ENCODE measurements at regions not wholly inside any gene's neighbourhood (a gene's known extent, or its start where the extent isn't known, plus 50 kb on each side); places are given as distances from the start of the nearest gene placed in this dataset.

DNA sequence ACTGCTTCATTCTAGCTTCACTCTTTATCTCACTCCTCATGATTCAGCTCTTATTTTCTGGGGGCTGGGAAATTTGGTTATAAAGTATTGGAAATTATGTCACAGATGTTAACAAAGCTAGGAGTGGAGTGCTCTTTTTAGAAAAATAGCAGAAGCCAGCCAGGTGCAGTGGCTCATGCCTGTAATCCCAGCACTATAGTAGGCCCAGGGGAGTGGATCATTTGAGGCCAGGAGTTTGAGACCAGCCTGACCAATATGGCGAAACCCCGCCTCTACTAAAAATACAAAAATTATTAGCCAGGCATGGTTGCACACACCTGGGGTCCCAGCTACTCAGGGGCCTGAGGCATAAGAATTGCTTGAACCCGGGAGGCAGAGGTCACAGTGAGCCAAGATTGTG is 97.2 kb upstream of the GUCY1A1 start:
- H3K4me1 Mint-ChIP-seq (ENCODE audit: unreplicated experiment), result peaks cover 7% of the 10 kb centered on the region
- peaks cover 4% of the 10 kb centered on the region for H3K36me3 Mint-ChIP-seq (ENCODE audit: low read depth, unreplicated experiment)
- no peaks in the 10 kb centered on the region for H3K9me3 Mint-ChIP-seq (ENCODE audit: unreplicated experiment)
- H3K4me3 Mint-ChIP-seq (ENCODE audit: unreplicated experiment), result no peak overlapping the region
- H3K27ac Mint-ChIP-seq (ENCODE audit: unreplicated experiment), result no peak overlapping the region
- H3K27me3 Mint-ChIP-seq (ENCODE audit: unreplicated experiment), result peaks cover 3% of the 10 kb centered on the region
- DNase-seq (ENCODE audit: low spot score), result no peak
- no peak for TF ChIP-seq CTCF (IDR thresholded peaks at IDR 0.05; ENCODE audit: unreplicated experiment)

DNA sequence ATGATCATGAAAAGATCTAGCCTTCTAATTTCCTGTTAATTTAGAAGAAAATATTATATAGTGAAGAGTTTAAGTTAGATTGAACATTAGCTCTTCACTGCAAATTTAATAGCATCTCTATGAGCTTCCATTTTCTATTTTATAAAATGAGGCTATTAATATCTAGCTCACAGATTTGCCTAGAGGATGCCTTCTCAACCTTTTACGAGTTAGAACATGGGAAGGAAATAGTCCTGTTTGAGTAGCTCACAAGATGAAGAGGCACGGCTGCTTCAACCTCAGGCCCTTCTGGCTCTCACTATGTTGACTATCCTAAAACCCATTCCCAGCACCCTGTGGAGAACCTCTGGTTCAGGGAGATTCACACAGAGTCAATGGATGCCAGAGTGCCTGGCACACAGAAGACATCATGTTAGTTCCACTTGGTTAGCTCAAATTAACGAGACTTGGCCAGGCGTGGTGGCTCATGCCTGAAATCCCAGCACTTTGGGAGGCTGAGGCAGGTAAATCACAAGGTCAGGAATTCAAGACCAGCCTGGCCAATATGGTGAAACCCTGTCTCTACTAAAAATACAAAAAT is 97.9 kb upstream of the GUCY1A1 start:
- no peaks in the 10 kb centered on the region for H3K9me3 Mint-ChIP-seq (ENCODE audit: unreplicated experiment)
- no peak overlapping the region for H3K4me3 Mint-ChIP-seq (ENCODE audit: unreplicated experiment)
- H3K27ac Mint-ChIP-seq (ENCODE audit: unreplicated experiment), result no peak overlapping the region
- TF ChIP-seq CTCF (IDR thresholded peaks at IDR 0.05; ENCODE audit: unreplicated experiment), result no peak
- H3K4me1 Mint-ChIP-seq (ENCODE audit: unreplicated experiment), result peaks cover 7% of the 10 kb centered on the region
- H3K27me3 Mint-ChIP-seq (ENCODE audit: unreplicated experiment), result peaks cover 3% of the 10 kb centered on the region
- peaks cover 4% of the 10 kb centered on the region for H3K36me3 Mint-ChIP-seq (ENCODE audit: low read depth, unreplicated experiment)
- DNase-seq (ENCODE audit: low spot score), result no peak

- H3K4me3 Mint-ChIP-seq (ENCODE audit: unreplicated experiment), result no peak overlapping the region
- TF ChIP-seq CTCF (IDR thresholded peaks at IDR 0.05; ENCODE audit: unreplicated experiment), result no peak
- peaks cover 4% of the 10 kb centered on the region for H3K4me1 Mint-ChIP-seq (ENCODE audit: unreplicated experiment)
- H3K27me3 Mint-ChIP-seq (ENCODE audit: unreplicated experiment), result no peaks in the 10 kb centered on the region
- H3K27ac Mint-ChIP-seq (ENCODE audit: unreplicated experiment), result no peak overlapping the region
- no peak for DNase-seq (ENCODE audit: low spot score)
- no peaks in the 10 kb centered on the region for H3K36me3 Mint-ChIP-seq (ENCODE audit: low read depth, unreplicated experiment)
- H3K9me3 Mint-ChIP-seq (ENCODE audit: unreplicated experiment), result no peaks in the 10 kb centered on the region
These were observed 100.3 kb upstream of the GUCY1A1 start for GRCh38 chr4:155566354-155566753.

- no peaks in the 10 kb centered on the region for H3K27me3 Mint-ChIP-seq (ENCODE audit: unreplicated experiment)
- H3K36me3 Mint-ChIP-seq (ENCODE audit: low read depth, unreplicated experiment), result no peaks in the 10 kb centered on the region
- no peaks in the 10 kb centered on the region for H3K4me1 Mint-ChIP-seq (ENCODE audit: unreplicated experiment)
- H3K4me3 Mint-ChIP-seq (ENCODE audit: unreplicated experiment), result no peak overlapping the region
- no peak for TF ChIP-seq CTCF (IDR thresholded peaks at IDR 0.05; ENCODE audit: unreplicated experiment)
- DNase-seq (ENCODE audit: low spot score), result no peak
- H3K27ac Mint-ChIP-seq (ENCODE audit: unreplicated experiment), result no peak overlapping the region
- no peaks in the 10 kb centered on the region for H3K9me3 Mint-ChIP-seq (ENCODE audit: unreplicated experiment)
These were observed 100.9 kb upstream of the GUCY1A1 start for GRCh38 chr4:155565776-155566175.

DNA sequence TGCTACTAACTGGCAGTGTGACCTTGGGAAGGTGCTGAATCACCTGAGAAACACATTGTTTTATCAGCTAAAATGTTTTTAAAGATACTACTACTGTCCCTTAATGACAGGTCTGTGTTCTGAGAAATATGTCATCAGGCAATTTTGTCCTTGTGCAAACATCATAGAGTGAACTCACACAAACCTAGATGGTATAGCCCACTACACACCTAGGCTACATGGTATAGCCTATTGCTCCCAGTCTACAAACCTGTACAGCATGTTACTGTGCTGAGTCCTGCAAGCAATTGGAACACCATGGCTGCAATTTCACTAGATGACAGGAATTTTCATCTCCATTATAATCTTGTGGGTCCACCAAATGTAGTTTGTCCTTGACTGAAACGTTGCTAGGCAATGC is 101.3 kb upstream of the GUCY1A1 start:
- Mint-ChIP-seq H3K27me3 (ENCODE audit: unreplicated experiment) (no peaks in the 10 kb centered on the region), H3K9me3 (ENCODE audit: unreplicated experiment) (no peaks in the 10 kb centered on the region), H3K27ac (ENCODE audit: unreplicated experiment) (no peak overlapping the region)

More for the DNA sequence above, 101.3 kb upstream of the GUCY1A1 start:
- no peak for DNase-seq (ENCODE audit: low spot score)
- H3K4me3 Mint-ChIP-seq (ENCODE audit: unreplicated experiment), result no peak overlapping the region
- H3K36me3 Mint-ChIP-seq (ENCODE audit: low read depth, unreplicated experiment), result no peaks in the 10 kb centered on the region
- no peak for TF ChIP-seq CTCF (IDR thresholded peaks at IDR 0.05; ENCODE audit: unreplicated experiment)
- peaks cover 2% of the 10 kb centered on the region for H3K4me1 Mint-ChIP-seq (ENCODE audit: unreplicated experiment)
